Right lobe of liver (tissue), 6 donors: ENCODE measurements at regions not wholly inside any gene's neighbourhood (a gene's known extent, or its start where the extent isn't known, plus 50 kb on each side); places are given as distances from the start of the nearest gene placed in this dataset.
A peak's percentile ranks its signal among the peaks of the same experiment; 100 is the strongest.

Source experiments
- ATAC-seq, 4 donors: fragments of 200-7000 bp; cut with Tn5 transposase; one replicate each; pipeline ENCODE4 v1.9.1; 2020; ENCODE audit warnings: mild to moderate bottlenecking in 4 of 4, moderate library complexity in 4 of 4
- DNase-seq, 3 donors: peaks; one replicate each; pipeline ENCODE4 v3.0.0-alpha.2; 2020
- H3K27ac ChIP-seq, 3 donors: fragments of 200-600 bp; one replicate each; pipeline ENCODE4 v1.8.0; 2022
- H3K27me3 ChIP-seq, 2 donors: fragments of 200-600 bp; one replicate each; pipeline ENCODE4 v1.8.0; 2022
- H3K36me3 ChIP-seq, 4 donors: fragments of 200-600 bp; sonication (generic) in 1 of 4; one replicate each; pipeline versions ENCODE4 v1.5.1 to v1.8.0; 2017 to 2022; ENCODE audit warnings: control low read depth in 1 of 4
- H3K4me1 ChIP-seq, 4 donors: fragments of 200-600 bp; sonication (generic) in 1 of 4; one replicate each; pipeline versions ENCODE4 v1.5.1 to v1.8.0; 2017 to 2022; ENCODE audit warnings: control low read depth in 1 of 4
- H3K4me3 ChIP-seq, 3 donors: fragments of 200-600 bp; one replicate each; pipeline ENCODE4 v1.8.0; 2022
- H3K9me3 ChIP-seq, 4 donors: fragments of 200-600 bp; sonication (generic) in 1 of 4; one replicate each; pipeline versions ENCODE4 v1.5.1 to v1.8.0; 2017 to 2022; ENCODE audit warnings: control low read depth in 1 of 4
- POLR2A ChIP-seq: fragments of 450-650 bp; IDR thresholded peaks from one replicate; pipeline ENCODE4 v1.6.1; 2017; ENCODE audit warnings: antibody characterized with exemption, mild to moderate bottlenecking
- WGBS: methylation state at CpG from one replicate; pipeline ENCODE4 v1.1.6; 2018; ENCODE audit warnings: low coverage, low lambda C conversion rate; ENCODE audit not compliant: insufficient coverage; ENCODE audit errors: missing lambda C conversion rate; 5-methylcytosine and 5-hydroxymethylcytosine counted together
- intact Hi-C, 2 donors: fragments of 100-400 bp; cut with DNase I; formaldehyde crosslinking; loops; one replicate each; pipeline versions ENCODE4 v1.11.2 to v1.14.1; 2022
- TF ChIP-seq, protein P1 (sequence below), 4 donors: fragments of 200-600 bp in 3 of 4; fragments of 450-650 bp in 1 of 4; IDR thresholded peaks; one replicate each; pipeline versions ENCODE4 v1.5.1 to v1.8.0; 2016 to 2022; ENCODE audit warnings: antibody characterized with exemption in 4 of 4, mild to moderate bottlenecking in 2 of 4
- donor health status: DM: no; HTN: yes; CAD: no.
- donor health status: DM: no; HTN: no; CAD: no.
- donor health status: DM: no; HTN: no; CAD: no.
- donor health status: DM: no; HTN: yes; CAD: no.
- donor health status: DM: no; HTN: yes; CAD: no.

DNA sequence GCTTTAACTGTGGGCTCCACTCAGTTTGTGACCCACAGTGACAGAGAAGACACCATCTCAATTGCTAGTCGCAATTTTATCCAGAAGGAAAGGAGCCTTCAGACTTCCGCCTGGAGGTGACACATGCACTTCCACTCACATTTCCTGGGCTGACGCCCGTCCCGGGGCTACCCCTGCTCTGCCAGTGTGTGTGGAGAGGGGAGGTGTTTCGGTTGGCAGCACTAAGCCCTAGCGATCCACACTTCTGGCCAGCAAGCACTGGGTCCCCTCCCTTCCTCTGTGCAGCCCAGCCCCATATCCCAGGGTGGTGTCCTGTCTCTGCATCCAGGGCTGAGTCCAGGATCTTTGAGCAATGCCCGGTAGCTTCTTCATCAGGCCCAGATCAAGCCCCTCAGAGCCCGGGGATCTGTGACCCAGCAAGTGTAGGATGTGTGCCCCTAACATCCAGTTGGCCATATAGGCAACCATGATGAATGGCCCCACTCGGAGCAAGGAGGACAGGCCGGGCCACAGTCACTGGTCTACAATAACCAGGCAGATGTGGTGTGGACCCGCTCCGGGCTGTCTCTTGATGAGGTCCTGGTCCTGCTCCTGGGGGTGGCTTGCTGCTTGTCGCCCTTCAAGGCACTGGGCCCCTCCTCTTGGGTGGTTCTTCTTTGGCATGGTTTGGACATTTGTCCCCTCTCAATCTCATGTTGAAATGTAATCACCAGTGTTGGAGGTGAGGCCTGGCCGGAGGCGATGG, 141.9 kb upstream of the SPACA7 start:
- DNase-seq, result no peak

DNA sequence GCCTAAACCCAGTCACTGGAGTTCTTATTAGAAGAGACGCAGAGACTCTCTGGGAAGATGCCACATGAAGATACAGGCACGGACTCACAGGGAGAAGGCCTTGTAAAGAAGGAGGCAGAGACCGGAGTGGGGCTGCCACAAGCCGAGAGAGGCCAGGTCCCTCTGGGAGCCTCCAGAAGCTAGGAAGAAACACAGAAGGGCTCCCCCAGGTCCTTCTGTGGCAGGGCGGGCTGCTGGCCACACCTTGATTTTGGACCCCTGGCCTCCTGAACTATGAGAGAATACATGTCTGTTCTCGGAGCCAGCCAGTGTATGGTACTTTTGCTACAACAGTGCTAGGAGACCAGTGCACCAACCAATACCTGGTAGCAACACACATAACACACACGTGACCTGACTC, 140.1 kb upstream of the SPACA7 start:
- peak in 2 of 4 donors; percentile 8 to 9 for ATAC-seq
- TF ChIP-seq, protein P1, sequence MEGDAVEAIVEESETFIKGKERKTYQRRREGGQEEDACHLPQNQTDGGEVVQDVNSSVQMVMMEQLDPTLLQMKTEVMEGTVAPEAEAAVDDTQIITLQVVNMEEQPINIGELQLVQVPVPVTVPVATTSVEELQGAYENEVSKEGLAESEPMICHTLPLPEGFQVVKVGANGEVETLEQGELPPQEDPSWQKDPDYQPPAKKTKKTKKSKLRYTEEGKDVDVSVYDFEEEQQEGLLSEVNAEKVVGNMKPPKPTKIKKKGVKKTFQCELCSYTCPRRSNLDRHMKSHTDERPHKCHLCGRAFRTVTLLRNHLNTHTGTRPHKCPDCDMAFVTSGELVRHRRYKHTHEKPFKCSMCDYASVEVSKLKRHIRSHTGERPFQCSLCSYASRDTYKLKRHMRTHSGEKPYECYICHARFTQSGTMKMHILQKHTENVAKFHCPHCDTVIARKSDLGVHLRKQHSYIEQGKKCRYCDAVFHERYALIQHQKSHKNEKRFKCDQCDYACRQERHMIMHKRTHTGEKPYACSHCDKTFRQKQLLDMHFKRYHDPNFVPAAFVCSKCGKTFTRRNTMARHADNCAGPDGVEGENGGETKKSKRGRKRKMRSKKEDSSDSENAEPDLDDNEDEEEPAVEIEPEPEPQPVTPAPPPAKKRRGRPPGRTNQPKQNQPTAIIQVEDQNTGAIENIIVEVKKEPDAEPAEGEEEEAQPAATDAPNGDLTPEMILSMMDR (IDR thresholded peaks at IDR 0.05), result no peak
- no peak for TF ChIP-seq POLR2A
- intact Hi-C loops, result no loop called here
- Histone ChIP-seq H3K36me3 (no peaks in the 10 kb centered on the region), H3K4me1 (peaks cover 0 to 20% (median 5%) of the 10 kb centered on the region in 4 donors), H3K4me3 (no peak overlapping the region), H3K9me3 (no peaks in the 10 kb centered on the region), H3K27ac (peak overlapping the region; percentile 44 to 94 (median 89)), H3K27me3 (no peaks in the 10 kb centered on the region)
- no peak for DNase-seq
- whole genome bisulfite sequencing, result no CpG with 5 or more reads among the region's 7 CpGs

More for the DNA sequence above, 141.9 kb upstream of the SPACA7 start:
- H3K27me3 ChIP-seq, result no peaks in the 10 kb centered on the region
- no peak overlapping the region for H3K4me3 ChIP-seq
- no peak for TF ChIP-seq POLR2A
- TF ChIP-seq, protein P1 (IDR thresholded peaks at IDR 0.05), result no peak
- 92% methylated on average over 2 of the region's 16 CpGs for WGBS
- ATAC-seq, result no peak
- intact Hi-C loops, result no loop called here
- H3K9me3 ChIP-seq, result no peaks in the 10 kb centered on the region
- no peaks in the 10 kb centered on the region for H3K36me3 ChIP-seq
- peaks cover 0 to 30% (median 10%) of the 10 kb centered on the region in 4 donors for H3K4me1 ChIP-seq
- H3K27ac ChIP-seq, result no peak overlapping the region

DNA sequence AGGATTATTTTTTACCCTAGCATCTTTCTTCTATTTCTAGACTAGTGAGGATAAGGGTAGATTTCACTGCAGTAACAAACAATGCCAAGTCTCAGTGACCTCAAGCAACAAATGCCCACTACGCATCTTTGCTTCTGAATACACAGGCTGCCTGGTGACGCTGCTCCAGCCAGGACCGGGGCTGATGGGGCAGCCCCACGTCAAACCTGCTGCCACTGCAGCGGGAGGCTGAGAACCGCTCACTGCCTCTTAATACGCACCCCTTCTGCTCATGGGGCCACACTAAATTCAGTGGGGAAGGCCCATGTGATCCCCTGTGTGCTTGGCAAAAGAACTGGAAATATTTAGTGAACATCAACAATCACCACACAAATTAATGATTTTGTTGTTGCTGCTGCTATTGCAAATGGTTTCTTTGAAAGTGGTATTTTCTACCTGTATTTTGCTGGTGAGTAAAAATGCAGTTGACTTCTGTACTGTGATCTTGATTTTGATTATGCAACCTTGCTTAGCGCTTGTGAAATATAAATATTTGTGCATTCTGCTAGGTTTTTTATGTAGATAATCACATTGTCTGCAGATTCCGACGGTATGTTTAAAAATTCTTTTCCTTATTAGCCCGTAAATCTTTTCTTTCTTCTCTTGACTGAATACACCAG, 139.5 kb upstream of the SPACA7 start:
- Histone ChIP-seq H3K9me3 (no peaks in the 10 kb centered on the region), H3K4me1 (peaks cover 0 to 16% (median 4%) of the 10 kb centered on the region in 4 donors), H3K27me3 (no peaks in the 10 kb centered on the region), H3K27ac (peak overlapping the region; percentile 44 to 94 (median 89)), H3K4me3 (peak overlapping the region in 2 of 3 donors; percentile 12 to 33), H3K36me3 (no peaks in the 10 kb centered on the region)
- 24% methylated on average over 7 of the region's 11 CpGs for WGBS
- ATAC-seq (peak; percentile 74 to 82 (median 76)), DNase-seq (no peak)
- TF ChIP-seq POLR2A, result peak; percentile 16
- TF ChIP-seq, protein P1 (IDR thresholded peaks at IDR 0.05), result no peak
- intact Hi-C loops, result no loop called here

DNA sequence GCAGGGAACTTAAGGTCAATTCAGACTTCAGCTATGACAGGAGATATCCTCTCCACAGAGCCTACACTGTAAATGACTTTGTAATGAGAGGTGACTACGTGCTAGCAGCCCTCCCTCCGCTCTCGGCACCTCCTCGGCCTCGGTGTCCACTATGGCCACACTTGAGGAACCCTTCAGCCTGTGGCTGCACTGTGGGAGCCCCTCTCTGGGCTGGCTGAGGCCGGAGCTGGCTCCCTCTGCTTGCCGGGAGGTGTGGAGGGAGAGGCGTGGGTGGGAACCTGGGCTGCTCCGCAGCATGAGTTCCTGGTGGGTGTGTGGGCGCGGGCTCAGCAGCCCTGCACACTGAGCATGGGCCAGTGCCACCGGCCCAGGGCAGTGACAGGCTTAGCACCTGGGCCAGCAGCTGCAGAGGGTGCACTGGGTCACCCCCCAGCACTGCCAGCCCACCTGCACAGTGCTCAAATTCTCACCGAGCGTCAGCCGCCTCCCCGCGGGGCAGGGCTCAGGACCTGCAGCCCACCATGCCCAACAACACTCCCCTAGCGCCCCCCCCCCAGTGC, 137.6 kb upstream of the SPACA7 start:
- H3K4me1 ChIP-seq, result peaks cover 0 to 22% (median 4%) of the 10 kb centered on the region in 4 donors
- H3K9me3 ChIP-seq, result no peaks in the 10 kb centered on the region
- no peaks in the 10 kb centered on the region for H3K27me3 ChIP-seq
- no peak overlapping the region for H3K4me3 ChIP-seq
- ATAC-seq (no peak), DNase-seq (no peak)
- H3K36me3 ChIP-seq, result no peaks in the 10 kb centered on the region
- intact Hi-C loops, result no loop called here
- H3K27ac ChIP-seq, result no peak overlapping the region
- TF ChIP-seq, protein P1 (IDR thresholded peaks at IDR 0.05), result no peak
- TF ChIP-seq POLR2A, result no peak
- WGBS, result no CpG with 5 or more reads among the region's 18 CpGs
